Smooth muscle cell (in vitro differentiated cells): ENCODE measurements at regions not wholly inside any gene's neighbourhood (a gene's known extent, or its start where the extent isn't known, plus 50 kb on each side); places are given as distances from the start of the nearest gene placed in this dataset.
A peak's percentile ranks its signal among the peaks of the same experiment; 100 is the strongest.

Source experiments
- DNase-seq: peaks from one replicate; lab custom pipeline; 2025; ENCODE audit not compliant: unreplicated experiment; lab: John Stamatoyannopoulos, UW
- H2AFZ ChIP-seq: fragments of 200-600 bp; sonication (generic); 2 replicates; pipeline ENCODE4 v1.6.0; 2016; ENCODE audit warnings: antibody characterized with exemption, low read depth, mild to moderate bottlenecking
- H3F3A ChIP-seq: fragments of 200-600 bp; sonication (generic); 2 replicates; pipeline ENCODE4 v1.6.0; 2017; ENCODE audit warnings: antibody characterized with exemption, low read depth
- H3K27ac ChIP-seq: fragments of 200-600 bp; sonication (generic); 2 replicates; pipeline ENCODE4 v1.5.1; 2016; ENCODE audit warnings: low read depth, mild to moderate bottlenecking
- H3K27me3 ChIP-seq: fragments of 200-600 bp; sonication (generic); 2 replicates; pipeline ENCODE4 v1.6.1; 2016; ENCODE audit warnings: low read depth, mild to moderate bottlenecking
- H3K36me3 ChIP-seq: fragments of 200-600 bp; sonication (generic); 2 replicates; pipeline ENCODE4 v1.5.1; 2016; ENCODE audit warnings: low read depth
- H3K4me1 ChIP-seq: fragments of 200-600 bp; sonication (generic); 2 replicates; pipeline ENCODE4 v1.5.1; 2016; ENCODE audit warnings: low read depth
- H3K4me2 ChIP-seq: fragments of 200-600 bp; sonication (generic); 2 replicates; pipeline ENCODE4 v1.6.0; 2016; ENCODE audit warnings: mild to moderate bottlenecking
- H3K4me3 ChIP-seq: fragments of 200-600 bp; sonication (generic); 2 replicates; pipeline ENCODE4 v1.5.1; 2016; ENCODE audit warnings: mild to moderate bottlenecking
- H3K79me2 ChIP-seq: fragments of 200-600 bp; sonication (generic); 2 replicates; pipeline ENCODE4 v1.6.0; 2016; ENCODE audit warnings: low read depth, mild to moderate bottlenecking
- H3K9ac ChIP-seq: fragments of 200-600 bp; sonication (generic); 2 replicates; pipeline ENCODE4 v1.6.0; 2016; ENCODE audit warnings: low read depth
- H3K9me3 ChIP-seq: fragments of 200-600 bp; sonication (generic); replicated peaks from 2 replicates; pipeline ENCODE4 v1.5.1; 2016; ENCODE audit warnings: low read depth
- H4K20me1 ChIP-seq: fragments of 200-600 bp; sonication (generic); 2 replicates; pipeline ENCODE4 v1.6.0; 2016; ENCODE audit warnings: low read depth
- CTCF ChIP-seq: fragments of 200-600 bp; sonication (generic); IDR thresholded peaks from 2 replicates; pipeline ENCODE4 v1.5.1; 2017; ENCODE audit warnings: borderline replicate concordance, mild to moderate bottlenecking, antibody characterized with exemption; ENCODE audit not compliant: insufficient read depth, poor library complexity, severe bottlenecking
- WGBS: methylation state at CpG from one replicate; pipeline ENCODE4 v1.1.7; 2016; ENCODE audit warnings: low lambda C conversion rate; 5-methylcytosine and 5-hydroxymethylcytosine counted together

GRCh38 chr4:107213880-107214279 is 177.8 kb upstream of the DKK2 start:
- no peaks in the 10 kb centered on the region for H3K4me1 ChIP-seq
- H3K4me2 ChIP-seq, result peak overlapping the region; percentile 20
- WGBS, result 80% methylated on average over 2 of the region's 2 CpGs
- TF ChIP-seq CTCF, result no peak
- H3K27ac ChIP-seq, result peak overlapping the region; percentile 20
- H3F3A ChIP-seq, result no peaks in the 10 kb centered on the region
- no peak overlapping the region for H2AFZ ChIP-seq
- H3K27me3 ChIP-seq, result no peaks in the 10 kb centered on the region
- peaks cover 5% of the 10 kb centered on the region for H3K79me2 ChIP-seq
- H3K9ac ChIP-seq, result no peak overlapping the region
- DNase-seq, result no peak
- H3K36me3 ChIP-seq, result no peaks in the 10 kb centered on the region
- H3K4me3 ChIP-seq, result no peak overlapping the region
- no peaks in the 10 kb centered on the region for H4K20me1 ChIP-seq
- H3K9me3 ChIP-seq, result no peaks in the 10 kb centered on the region

- Histone ChIP-seq H3F3A (no peaks in the 10 kb centered on the region), H3K27me3 (no peaks in the 10 kb centered on the region), H3K9me3 (no peaks in the 10 kb centered on the region), H3K4me3 (no peak overlapping the region), H3K9ac (no peak overlapping the region), H4K20me1 (no peaks in the 10 kb centered on the region), H3K27ac (peak overlapping the region; percentile 20), H3K79me2 (peaks cover under 1% of the 10 kb centered on the region), H3K4me2 (peak overlapping the region; percentile 20), H3K36me3 (no peaks in the 10 kb centered on the region), H2AFZ (no peak overlapping the region), H3K4me1 (no peaks in the 10 kb centered on the region)
- no peak for TF ChIP-seq CTCF
- WGBS, result 79% methylated on average over 3 of the region's 3 CpGs
- no peak for DNase-seq
These were observed 177.3 kb upstream of the DKK2 start for GRCh38 chr4:107213410-107213809.

- WGBS, result 90% methylated on average over 2 of the region's 2 CpGs
- Histone ChIP-seq H3K27ac (no peak overlapping the region), H3K4me3 (no peak overlapping the region), H3F3A (no peaks in the 10 kb centered on the region), H4K20me1 (no peaks in the 10 kb centered on the region), H3K79me2 (no peaks in the 10 kb centered on the region), H3K9me3 (no peaks in the 10 kb centered on the region), H2AFZ (no peak overlapping the region), H3K36me3 (no peaks in the 10 kb centered on the region), H3K4me1 (no peaks in the 10 kb centered on the region), H3K27me3 (no peaks in the 10 kb centered on the region), H3K4me2 (no peak overlapping the region), H3K9ac (no peak overlapping the region)
- TF ChIP-seq CTCF, result no peak
- no peak for DNase-seq
These were observed 176.5 kb upstream of the DKK2 start for GRCh38 chr4:107212565-107212964.

- Histone ChIP-seq H3K4me1 (no peaks in the 10 kb centered on the region), H3K36me3 (no peaks in the 10 kb centered on the region), H3K4me2 (peak overlapping the region; percentile 76), H3F3A (no peaks in the 10 kb centered on the region), H4K20me1 (no peaks in the 10 kb centered on the region), H2AFZ (peak overlapping the region; percentile 26), H3K27ac (no peak overlapping the region), H3K79me2 (no peaks in the 10 kb centered on the region), H3K9ac (no peak overlapping the region), H3K4me3 (peak overlapping the region; percentile 33), H3K27me3 (no peaks in the 10 kb centered on the region), H3K9me3 (no peaks in the 10 kb centered on the region)
- no peak for TF ChIP-seq CTCF
- 68% methylated on average over 13 of the region's 13 CpGs for WGBS
- no peak for DNase-seq
These were observed 174.5 kb upstream of the DKK2 start for GRCh38 chr4:107210450-107211239.
